Nucleus accumbens (tissue), 56 donors: ENCODE measurements at regions not wholly inside any gene's neighbourhood (a gene's known extent, or its start where the extent isn't known, plus 50 kb on each side); places are given as distances from the start of the nearest gene placed in this dataset.

Experiments
- DNase-seq, 56 donors: peaks; one replicate each; lab custom pipeline; 2025; lab: John Stamatoyannopoulos, UW

DNA sequence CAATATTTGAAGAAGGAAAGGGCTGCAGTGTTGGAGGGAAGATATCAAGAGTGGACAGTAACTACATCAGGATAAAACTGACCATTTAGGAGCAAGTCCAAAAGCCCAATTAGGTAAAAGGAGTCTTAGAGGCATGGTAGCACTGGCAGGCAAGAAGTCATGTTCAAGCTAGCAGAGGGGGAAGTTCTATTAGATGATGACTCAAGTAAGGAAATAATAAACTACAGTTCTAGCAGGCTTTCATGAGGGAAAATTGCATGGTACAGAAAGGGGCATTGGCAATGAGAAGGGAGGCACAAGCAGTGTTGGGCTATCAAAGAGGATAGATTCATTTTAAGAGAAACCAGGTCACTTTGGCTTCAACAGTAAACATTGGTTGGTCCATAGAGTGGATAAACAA lies 156.1 kb upstream of the PTPRK start:
- DNase-seq = no peak

DNA sequence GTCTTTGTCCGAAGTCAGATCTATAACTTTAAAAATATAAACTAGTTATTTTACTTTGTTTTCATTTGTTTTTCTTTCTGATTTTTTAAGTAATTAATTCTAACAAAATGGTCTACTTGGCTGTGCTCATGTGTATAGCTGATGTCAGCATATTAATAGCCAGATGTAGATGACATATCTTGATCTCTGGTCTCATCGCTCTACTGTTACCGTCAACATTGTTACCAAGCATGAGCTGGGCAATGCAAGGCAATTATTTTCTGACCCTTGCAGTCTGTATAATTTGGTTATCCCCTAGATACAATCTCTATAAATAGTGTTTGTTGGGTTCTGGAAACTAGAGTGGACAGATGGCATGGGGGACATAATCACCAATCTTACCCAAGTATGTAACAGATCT lies 151.6 kb upstream of the PTPRK start:
- DNase-seq = no peak

DNA sequence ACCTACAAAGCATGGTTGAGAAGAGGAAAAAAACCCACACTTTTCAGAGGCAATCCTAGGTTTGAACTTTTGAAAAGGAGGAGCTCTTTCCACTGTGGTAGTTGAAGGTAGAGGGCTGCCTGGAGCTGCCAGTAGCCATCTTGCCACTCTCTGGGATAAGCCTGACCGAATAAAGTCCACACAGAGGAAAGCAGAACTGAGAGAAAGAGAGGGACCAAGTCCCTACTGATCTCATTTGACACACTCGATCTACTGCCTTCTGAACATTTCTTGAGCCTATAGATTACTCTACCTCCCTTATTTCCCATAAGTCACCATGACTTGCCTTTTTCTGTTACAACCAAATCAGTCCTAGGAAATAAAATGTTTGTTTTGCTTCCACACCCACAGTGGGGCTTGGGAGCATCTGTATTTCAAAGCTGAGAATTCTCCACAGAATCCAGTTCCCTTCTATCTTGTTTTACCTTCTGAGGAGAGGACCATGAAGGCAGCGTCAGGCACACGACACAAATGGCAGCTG lies 147.0 kb upstream of the PTPRK start:
- DNase-seq = no peak

DNA sequence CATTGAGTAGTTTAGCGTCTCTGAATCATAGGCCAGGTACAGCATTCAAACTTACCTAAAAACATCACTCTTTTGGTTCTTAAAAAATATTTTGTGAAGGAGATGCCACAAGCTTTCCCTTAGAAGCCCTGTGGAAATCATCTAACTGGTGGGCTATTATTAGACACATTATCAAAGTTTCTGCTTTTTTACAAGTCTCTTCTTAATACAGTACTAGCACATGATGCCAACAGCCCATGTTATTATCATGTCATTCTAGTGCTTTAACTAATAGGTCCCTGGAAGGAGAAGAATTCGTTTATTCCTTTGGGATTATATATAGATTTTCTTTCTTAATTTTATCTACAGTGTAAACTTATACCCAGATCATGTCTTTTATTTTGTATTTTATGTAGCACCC lies 146.0 kb upstream of the PTPRK start:
- DNase-seq = no peak

DNA sequence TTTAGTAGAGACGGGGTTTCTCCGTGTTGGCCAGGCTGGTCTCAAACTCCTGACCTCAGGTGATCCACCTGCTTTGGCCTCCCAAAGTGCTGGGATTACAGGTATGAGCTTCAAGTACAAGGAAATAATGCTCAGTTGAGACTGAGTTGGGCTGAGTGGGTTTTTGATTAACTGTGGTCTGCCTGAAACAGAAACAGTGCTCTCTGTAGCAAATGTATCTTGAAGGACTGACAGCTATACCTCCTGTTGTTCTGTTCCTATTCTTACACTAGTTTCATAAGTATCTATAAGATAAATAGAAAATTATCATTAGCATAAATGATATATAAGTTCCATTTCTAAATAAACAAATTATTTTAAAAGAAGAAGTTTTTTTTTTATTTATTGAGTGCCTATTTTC lies 142.8 kb upstream of the PTPRK start:
- DNase-seq = no peak

DNA sequence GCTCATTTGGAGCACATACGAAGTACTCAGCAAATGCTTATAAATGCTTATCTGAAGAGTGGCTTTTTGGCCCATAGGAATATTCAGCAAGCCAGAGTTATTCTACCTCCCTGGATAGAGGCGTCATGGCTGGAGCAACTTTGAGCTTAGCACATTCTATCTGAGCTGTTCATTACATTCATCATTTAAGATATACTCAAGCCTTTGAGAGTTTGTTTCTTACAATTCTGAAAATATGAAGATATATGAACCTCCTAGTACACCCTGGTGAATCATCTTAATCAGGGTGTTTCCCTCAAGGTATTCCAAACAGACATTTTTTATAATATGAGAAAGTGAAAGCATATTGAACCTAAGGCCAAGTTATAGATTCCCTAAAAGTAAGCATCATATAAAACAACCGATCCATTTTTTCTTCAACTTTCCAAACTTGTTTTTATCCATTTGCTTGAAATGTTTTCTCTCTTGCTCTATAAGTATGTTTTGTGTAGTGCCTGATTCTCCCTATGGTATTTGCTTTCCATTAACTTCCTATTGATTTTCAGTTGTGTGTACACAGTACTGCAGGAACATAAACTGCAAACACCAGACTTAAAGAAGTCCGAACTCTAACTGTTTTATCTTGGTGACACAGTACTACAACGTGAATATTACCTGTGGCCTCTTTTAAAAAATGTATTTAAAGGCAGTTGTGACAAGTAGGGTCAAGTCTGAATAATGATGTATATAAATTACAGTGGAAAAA lies 139.7 kb upstream of the PTPRK start:
- no peak for DNase-seq

DNA sequence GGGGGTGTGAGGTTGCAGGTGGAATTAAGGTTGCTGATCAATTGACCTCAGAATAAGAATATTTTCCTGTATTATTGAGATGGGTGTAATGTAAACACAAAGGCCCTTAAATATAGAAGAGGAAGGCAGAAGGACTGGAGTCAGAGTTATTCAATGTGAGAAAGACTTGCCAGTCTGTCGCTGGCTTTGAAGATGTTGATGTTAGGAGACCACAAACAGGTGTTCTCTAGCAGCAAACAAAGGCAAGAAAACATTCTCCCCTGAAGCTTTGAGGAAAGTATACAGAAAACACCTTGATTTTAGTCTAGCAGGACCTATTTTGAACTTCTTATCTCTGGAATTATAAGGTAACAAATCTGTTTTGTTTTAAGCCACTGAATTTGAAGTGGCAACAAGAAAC lies 138.9 kb upstream of the PTPRK start:
- DNase-seq = no peak

DNA sequence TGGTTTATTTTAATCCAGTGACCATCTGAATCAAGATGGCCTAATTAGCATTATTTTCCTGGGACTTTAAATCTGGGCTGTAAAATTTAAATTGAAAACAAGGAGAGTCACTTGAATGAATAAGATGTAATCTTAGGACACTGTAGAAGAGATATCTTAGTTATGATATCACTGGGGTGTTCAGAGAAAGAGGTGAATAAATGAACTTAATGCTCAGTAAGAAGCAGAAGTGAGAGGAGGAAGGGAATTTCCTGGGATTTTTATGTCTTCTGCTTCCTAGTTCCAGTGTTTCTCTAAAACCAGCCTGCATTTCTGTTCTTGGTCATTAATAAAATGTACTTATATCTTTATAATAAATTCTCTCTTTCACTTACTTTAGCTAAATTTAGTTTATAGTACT lies 136.8 kb upstream of the PTPRK start:
- no peak for DNase-seq

DNA sequence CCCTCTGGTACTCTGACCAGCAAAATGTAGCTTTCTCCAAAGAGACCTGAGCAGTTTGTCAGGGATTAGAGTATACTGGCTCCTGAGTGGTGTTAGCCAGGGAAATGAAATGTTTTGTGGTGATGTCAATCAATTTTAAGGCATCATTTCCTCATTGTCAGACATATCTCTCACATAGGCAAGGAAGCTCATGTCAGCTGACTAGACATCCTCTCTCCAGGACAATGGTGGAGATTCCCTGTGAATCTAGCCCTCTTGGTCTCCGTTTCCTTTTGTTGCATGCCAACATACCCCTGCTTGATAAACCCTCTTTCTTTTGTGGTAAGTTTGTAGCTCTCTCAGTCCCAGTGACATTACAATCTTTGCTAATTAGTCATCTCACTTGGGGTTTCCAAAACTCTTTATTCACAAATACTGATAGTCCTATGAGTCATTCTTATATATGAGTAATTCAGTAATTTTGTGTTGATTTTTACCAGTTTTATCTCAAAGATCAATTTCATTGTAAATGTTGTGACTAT lies 135.6 kb upstream of the PTPRK start:
- DNase-seq = no peak

DNA sequence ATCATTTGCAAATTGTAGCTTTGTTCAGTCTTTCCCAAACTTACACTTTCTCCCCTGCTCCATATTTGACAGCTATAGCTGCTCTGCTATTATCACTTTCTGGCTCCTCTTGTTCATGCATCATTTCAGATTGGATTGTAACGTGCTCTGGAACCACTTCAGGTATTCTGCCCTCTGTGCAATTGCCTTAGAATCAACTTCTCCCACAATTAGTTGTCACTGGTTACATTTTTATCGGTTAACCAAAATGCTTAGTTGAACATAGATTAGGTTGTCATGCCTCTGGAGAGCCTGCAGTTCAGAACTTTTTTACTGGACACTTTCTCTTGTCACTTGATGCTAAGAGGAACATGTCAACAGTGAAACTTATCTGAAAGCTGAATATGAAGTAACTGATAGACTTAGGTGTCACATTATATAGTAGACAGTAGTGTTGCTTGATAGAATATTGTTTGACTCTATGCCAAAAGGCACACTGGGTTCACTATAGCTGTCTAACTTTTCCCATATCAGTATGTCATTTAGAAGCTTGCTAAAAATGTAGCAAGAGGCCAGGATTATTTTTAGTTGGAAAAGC lies 127.7 kb upstream of the PTPRK start:
- DNase-seq = no peak

DNA sequence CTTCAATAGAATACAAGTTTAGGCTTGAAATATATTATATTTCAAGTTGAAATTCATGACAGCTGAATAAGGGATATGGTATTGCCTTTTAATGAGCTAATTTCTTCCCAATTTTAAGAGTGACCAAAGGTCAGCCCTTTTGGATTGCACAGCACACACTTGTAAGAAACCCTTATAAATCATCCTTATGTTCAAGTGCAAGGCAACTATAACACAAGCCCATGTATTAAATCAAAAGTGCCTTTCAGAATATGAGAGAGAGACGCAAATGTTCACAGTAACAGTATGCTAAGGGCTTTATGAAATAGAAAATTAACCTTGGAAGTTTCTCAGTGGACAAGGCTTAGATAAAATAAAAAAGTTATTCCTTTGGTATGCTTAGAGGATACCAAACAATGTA lies 121.7 kb upstream of the PTPRK start:
- DNase-seq = no peak

DNA sequence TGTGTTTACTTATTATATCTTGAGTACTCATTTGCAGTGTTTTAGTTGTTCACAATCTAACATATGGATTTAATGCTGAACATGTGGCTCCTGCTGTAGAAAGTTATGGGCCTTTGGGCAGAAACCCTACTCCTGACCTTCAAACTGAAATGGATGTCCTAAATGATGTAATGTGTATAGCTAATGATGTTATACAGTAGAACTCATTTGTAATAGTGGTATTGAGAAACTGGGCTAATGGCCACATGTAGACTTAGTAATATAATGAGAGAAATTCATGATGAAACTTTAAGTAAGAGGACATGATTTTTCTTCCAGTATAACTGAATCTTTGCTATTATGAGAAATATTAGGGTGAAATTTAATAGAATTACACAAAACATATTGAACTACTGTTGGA lies 121.3 kb upstream of the PTPRK start:
- DNase-seq = no peak

DNA sequence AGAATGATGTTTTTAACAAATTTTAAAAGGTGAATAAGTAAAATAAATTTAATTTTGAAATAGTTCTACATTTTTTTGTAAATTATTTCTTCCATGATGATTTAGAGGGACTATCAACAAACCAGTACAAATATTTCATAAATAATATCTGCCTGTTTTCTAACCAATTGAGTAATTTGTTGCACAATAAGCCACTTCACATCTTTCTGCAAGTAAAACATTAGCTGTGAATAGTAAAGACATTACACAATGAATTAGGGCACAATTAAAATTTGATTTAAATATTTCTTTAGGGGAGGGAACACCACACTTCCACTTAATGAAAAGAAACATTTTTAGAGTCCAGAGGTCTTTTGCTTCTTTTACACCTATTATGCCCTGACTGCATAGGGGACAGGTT lies 118.4 kb upstream of the PTPRK start:
- no peak for DNase-seq

DNA sequence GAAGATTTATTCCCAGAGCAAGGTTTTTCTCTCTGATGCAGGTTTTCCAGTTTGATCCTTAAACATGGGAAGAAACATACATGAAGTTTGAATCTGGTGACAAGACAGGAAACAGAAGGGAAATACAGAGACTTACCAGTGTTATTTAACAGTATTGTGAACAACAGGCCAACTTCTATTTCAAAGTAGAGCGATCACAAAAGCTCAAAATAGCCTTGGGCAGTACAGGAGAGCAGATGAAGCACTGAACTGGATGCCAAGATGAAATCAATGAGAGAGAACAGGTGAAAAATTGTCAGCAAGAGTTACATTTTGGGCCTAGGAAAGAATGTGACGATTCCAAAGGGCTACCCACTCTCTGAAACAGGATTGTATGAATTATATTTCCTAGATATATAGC lies 114.8 kb upstream of the PTPRK start:
- no peak for DNase-seq

DNA sequence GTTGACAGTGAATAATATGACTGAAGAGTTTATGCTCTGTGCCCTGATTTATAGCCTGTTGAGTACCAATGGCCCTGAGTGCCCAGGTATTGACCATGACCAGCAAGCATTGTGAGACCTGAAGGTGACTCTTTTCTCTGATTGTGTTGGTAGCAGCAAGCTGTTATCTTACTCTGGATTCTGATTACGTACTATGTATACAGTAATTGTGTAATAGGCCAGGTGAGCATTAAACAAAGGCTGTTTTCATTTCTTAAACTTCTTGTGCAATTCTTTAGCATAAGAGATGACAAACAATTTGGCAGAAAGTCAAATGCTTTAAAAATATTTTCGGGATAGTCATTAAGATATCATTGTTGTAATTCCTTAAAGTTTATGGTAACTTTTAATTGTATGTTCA lies 111.7 kb upstream of the PTPRK start:
- no peak for DNase-seq

DNA sequence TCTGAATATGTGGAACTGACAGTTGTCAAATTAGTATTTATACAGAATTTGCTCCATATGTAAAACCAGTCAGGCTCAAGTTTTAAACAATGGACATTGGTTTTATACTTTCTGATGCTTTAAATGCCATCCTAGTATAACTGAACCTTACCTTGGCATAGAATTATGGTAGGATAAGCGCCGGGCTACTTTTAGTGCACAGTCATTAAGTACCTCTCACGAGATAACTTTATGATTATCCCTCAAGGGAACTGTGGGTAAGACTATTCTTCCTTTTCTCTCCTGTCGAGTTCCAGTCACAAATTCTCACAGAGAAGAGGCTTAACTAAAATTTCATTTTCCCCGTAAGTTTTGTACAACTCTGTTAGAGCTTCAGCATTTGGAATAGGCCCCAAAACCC lies 110.6 kb upstream of the PTPRK start:
- no peak for DNase-seq

DNA sequence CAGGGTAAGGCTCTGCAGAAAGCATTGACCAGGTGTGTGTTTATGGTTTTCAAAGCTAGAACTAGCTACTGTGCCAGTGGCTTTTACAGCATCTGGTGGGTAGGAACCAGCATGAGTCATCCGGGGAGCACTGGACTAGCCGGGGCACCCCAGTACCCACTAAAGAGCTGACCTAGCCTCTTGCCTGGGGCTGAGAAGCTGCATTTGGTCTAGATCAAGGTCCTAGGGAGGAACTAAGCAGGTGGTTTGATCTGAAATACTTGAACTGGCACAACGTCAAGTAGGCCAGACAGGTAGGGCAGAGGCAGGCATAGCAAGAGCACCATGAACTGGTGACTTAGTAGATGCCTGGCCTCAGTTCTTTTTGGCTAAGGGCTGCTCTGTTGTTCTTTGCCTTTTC lies 109.8 kb upstream of the PTPRK start:
- DNase-seq = no peak

DNA sequence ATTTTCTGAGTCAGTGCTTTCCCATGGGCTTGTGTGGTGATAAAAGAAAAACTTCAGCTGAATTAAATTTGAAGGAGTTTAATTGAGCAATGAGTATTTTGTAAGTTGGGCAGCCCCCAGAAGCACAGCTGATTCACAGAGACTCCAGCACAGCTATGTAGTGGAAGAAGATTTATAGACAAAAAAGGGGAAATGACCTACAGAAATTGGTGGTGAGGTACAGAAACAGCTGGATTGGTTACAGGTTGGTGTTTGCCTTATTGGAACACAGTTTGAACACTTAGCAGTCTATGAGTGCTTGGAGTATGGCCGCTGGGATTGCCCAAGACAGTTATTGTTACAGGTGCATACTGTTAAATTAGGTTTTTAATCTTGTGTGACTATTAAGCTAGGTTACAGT lies 96.9 kb upstream of the PTPRK start:
- DNase-seq = no peak

DNA sequence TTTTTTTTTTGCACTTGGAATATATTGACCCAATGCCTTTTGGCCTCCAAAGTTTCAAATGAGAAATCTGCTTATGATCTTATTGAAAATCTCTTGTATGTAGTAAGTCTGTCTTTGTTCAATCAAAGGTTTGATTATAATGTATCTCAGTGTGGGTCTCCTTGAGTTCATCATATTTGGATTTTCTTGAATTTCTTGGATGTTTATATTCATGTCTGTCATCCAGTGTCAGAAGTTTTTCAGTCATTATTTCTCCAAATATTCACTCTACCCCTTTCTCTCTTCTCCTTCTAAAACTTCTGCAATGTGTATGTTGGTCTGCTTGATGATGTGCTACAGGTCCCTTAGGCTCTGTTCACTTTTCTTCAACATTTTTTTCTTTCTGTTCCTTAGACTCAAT lies 95.9 kb upstream of the PTPRK start:
- no peak for DNase-seq

DNA sequence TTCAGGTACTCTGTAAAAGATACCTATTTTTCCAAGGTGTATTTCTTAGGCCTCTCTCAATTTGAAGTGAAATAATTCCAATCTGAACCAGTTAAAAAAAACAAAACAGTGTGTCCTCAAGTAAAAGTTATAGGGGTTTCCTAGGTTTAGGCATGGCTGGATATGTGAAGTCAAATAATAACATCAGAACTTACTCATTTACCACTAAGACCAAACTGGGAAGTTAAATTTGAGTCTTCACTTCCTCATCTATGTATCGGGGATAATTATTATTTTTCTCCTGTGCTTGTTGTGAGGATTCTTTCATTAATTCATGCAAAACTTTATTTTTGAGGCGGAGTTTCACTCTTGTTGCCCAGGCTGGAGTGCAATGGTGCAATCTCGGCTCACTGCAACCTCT lies 86.2 kb upstream of the PTPRK start:
- DNase-seq = no peak

DNA sequence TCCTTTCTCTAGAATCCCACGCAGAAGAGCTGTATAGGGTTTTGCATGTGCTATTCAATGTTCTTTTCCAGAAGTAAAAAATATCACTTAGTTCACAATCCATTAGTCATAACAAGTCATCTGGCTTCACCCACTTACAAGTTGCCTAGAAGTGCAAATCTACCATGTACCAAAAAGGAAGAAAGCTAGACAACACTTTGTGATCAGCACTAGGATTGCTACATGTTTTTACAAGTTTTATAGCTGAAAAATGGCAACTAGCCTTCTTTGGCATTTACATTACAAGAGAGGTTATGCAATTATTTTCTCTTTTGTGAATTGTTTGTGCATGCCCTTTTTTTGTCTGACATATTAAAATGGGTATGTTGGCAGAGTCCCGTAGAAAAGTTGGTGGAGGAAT lies 85.6 kb upstream of the PTPRK start:
- DNase-seq = no peak

DNA sequence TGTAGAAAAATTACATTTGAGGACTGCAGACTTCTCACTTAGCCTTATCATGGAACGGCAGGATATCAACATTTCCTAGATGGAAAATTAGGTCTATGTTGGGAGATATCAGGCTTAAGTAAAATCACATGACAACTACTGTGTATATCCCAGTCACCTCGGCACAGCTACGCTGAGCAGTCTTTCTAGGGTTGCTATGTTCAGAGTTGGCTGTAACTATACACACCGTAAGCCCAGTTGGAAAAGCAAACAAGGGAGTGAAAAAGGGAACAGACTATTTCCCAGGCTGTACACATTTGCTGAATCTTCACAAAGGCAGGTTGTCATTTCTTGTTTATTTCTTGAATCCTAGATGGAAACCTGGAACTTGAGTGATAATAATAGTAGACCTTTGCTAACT lies 80.7 kb upstream of the PTPRK start:
- no peak for DNase-seq
